ENCODE measurements at regions not wholly inside any gene's neighbourhood (a gene's known extent, or its start where the extent isn't known, plus 50 kb on each side); places are given as distances from the start of the nearest gene placed in this dataset.

GRCh38 chr13:33454844-33455705 lies 169.5 kb upstream of the STARD13 start:
- DNase-seq: no peak
- Histone ChIP-seq H3K79me2 (ENCODE audit: insufficient read depth, low read length) (no peaks in the 10 kb centered on the region), H2BK20ac (ENCODE audit: low read depth, low read length, poor library complexity, severe bottlenecking) (no peak overlapping the region), H3K56ac (ENCODE audit: insufficient read length, low read depth, low read length) (no peak overlapping the region), H3K27ac (ENCODE audit: insufficient read length, low read depth, low read length) (no peak overlapping the region), H3K14ac (ENCODE audit: insufficient read depth, low read length) (no peak overlapping the region), H2BK120ac (ENCODE audit: low read depth, low read length, poor library complexity, severe bottlenecking) (no peak overlapping the region), H3K4me1 (ENCODE audit: insufficient read depth, low read length) (no peaks in the 10 kb centered on the region), H3K4me2 (ENCODE audit: insufficient read depth, insufficient read length, low read length) (no peak overlapping the region), H3K9me3 (ENCODE audit: control insufficient read depth, low read depth, low read length) (no peaks in the 10 kb centered on the region), H2BK12ac (ENCODE audit: insufficient read length, low read depth, low read length) (no peak overlapping the region), H3K4ac (ENCODE audit: low read depth, low read length) (no peak overlapping the region), H2BK5ac (ENCODE audit: insufficient read length, low read length) (no peak overlapping the region), H4K91ac (ENCODE audit: insufficient read length, low read depth, low read length) (no peak overlapping the region), H4K20me1 (ENCODE audit: control insufficient read depth, insufficient read depth, insufficient read length) (no peaks in the 10 kb centered on the region), H3K79me1 (ENCODE audit: insufficient read depth, low read depth, low read length, poor library complexity, severe bottlenecking) (no peaks in the 10 kb centered on the region), H2AFZ (ENCODE audit: low read length) (no peak overlapping the region), H3K18ac (ENCODE audit: insufficient read length, low read depth, low read length) (no peak overlapping the region), H3T11ph (ENCODE audit: low read length) (no peak overlapping the region), H2BK15ac (ENCODE audit: low read depth, low read length) (no peak overlapping the region), H3K9ac (ENCODE audit: extremely low read depth, insufficient read length, low read length) (no peak overlapping the region), H4K5ac (ENCODE audit: insufficient read length, low read depth, low read length) (no peak overlapping the region), H3K23me2 (ENCODE audit: insufficient read length, low read depth, low read length, poor library complexity, severe bottlenecking) (no peaks in the 10 kb centered on the region), H2AK5ac (ENCODE audit: insufficient read length, low read length) (no peak overlapping the region), H3K27me3 (ENCODE audit: insufficient read depth, low read length) (no peaks in the 10 kb centered on the region), H4K8ac (replicated peaks; ENCODE audit: insufficient read length, low read depth, low read length) (no peak overlapping the region), H3K23ac (ENCODE audit: insufficient read length, low read depth, low read length) (no peak overlapping the region)
- no peak for TF ChIP-seq CTCF (conservative IDR thresholded peaks at IDR 0.05)
- Mint-ChIP-seq H3K4me3 (no peak overlapping the region), H3K27me3 (ENCODE audit: low read depth) (no peaks in the 10 kb centered on the region), H3K27ac (no peak overlapping the region; a peak in 1 of 7 replicates), H3K9me3 (peaks cover 4 to 6% of the 10 kb centered on the region in 2 experiments; a peak in 3 of 5 replicates), H3K4me1 (no peaks in the 10 kb centered on the region), H3K36me3 (ENCODE audit: insufficient read depth in 1 of 3, low read depth in 3 of 3) (peaks cover 0 to 5% (median 0%) of the 10 kb centered on the region in 3 experiments; a peak in 1 of 7 replicates)
- no CpG with 5 or more reads among the region's 5 CpGs for WGBS (ENCODE audit: extremely low coverage, insufficient read length, low lambda C conversion rate)
